PC-9 (cell line): ENCODE measurements at regions not wholly inside any gene's neighbourhood (a gene's known extent, or its start where the extent isn't known, plus 50 kb on each side); places are given as distances from the start of the nearest gene placed in this dataset.

Source experiments
- BruUV-seq: library from RNA; stranded (reverse); fragments of 400-500 nt; replicated peaks from 2 replicates; lab custom pipeline; 2021; lab: Mats Ljungman, UMichigan
- CTCF ChIA-PET: fragments of 300-600 bp; sonication (Branson Sonifier 250); formaldehyde crosslinking; loops from one replicate; lab custom pipeline; 2022; ENCODE audit warnings: antibody characterized with exemption; lab: Charles Lee
- POLR2A ChIA-PET: fragments of 300-600 bp; sonication (Branson Sonifier 250); formaldehyde crosslinking; loops from one replicate; lab custom pipeline; 2022; ENCODE audit warnings: antibody characterized with exemption; ENCODE audit not compliant: unreplicated experiment; lab: Charles Lee
- DNase-seq, 2 experiments: peaks; one replicate each; pipeline versions ENCODE4 v3.0.0 to v3.0.0-alpha.2; 2015 to 2022; ENCODE audit warnings: mixed read lengths in 1 of 2
- H2AFZ ChIP-seq: fragments of 200-600 bp; sonication (generic); 2 replicates; pipeline ENCODE4 v1.8.1; 2017; ENCODE audit warnings: antibody characterized with exemption
- H3F3A ChIP-seq: fragments of 200-600 bp; sonication (generic); 2 replicates; pipeline ENCODE4 v1.8.1; 2017; ENCODE audit warnings: antibody characterized with exemption, mild to moderate bottlenecking, low read depth; ENCODE audit not compliant: insufficient read depth
- H3K27ac ChIP-seq: fragments of 200-600 bp; sonication (generic); 2 replicates; pipeline ENCODE4 v1.6.1; 2016; ENCODE audit warnings: mixed run types
- H3K27me3 ChIP-seq: fragments of 200-600 bp; sonication (generic); 2 replicates; pipeline ENCODE4 v1.6.1; 2016; ENCODE audit warnings: low read depth, mixed run types; ENCODE audit not compliant: insufficient read depth
- H3K36me3 ChIP-seq: fragments of 200-600 bp; sonication (generic); 2 replicates; pipeline ENCODE4 v1.6.1; 2016; ENCODE audit warnings: low read depth, mixed run types
- H3K4me1 ChIP-seq: fragments of 200-600 bp; sonication (generic); replicated peaks from 2 replicates; pipeline ENCODE4 v1.6.1; 2016; ENCODE audit warnings: mixed run types; ENCODE audit not compliant: insufficient read depth
- H3K4me2 ChIP-seq: fragments of 200-600 bp; sonication (generic); 2 replicates; pipeline ENCODE4 v1.6.1; 2017; ENCODE audit warnings: mixed run types
- H3K4me3 ChIP-seq: fragments of 200-600 bp; sonication (generic); 2 replicates; pipeline ENCODE4 v1.6.1; 2016; ENCODE audit warnings: mixed run types
- H3K79me2 ChIP-seq: fragments of 200-600 bp; sonication (generic); 2 replicates; pipeline ENCODE4 v1.6.1; 2017; ENCODE audit warnings: low read depth, mixed run types
- H3K9me2 ChIP-seq: fragments of 200-600 bp; sonication (generic); 2 replicates; pipeline ENCODE4 v1.8.1; 2017; ENCODE audit warnings: mild to moderate bottlenecking; ENCODE audit not compliant: insufficient read depth
- H3K9me3 ChIP-seq: fragments of 200-600 bp; sonication (generic); 2 replicates; pipeline ENCODE4 v1.8.1; 2016; ENCODE audit warnings: low read depth; ENCODE audit not compliant: insufficient read depth
- H4K20me1 ChIP-seq: fragments of 200-600 bp; sonication (generic); 2 replicates; pipeline ENCODE4 v1.8.1; 2017; ENCODE audit not compliant: insufficient read depth
- CTCF ChIP-seq: fragments of 200-600 bp; sonication (generic); conservative IDR thresholded peaks from 2 replicates; pipeline ENCODE4 v1.6.1; 2017; ENCODE audit warnings: mixed run types, antibody characterized with exemption, mild to moderate bottlenecking, moderate library complexity
- EZH2 ChIP-seq: fragments of 200-600 bp; sonication (generic); IDR thresholded peaks from 2 replicates; pipeline ENCODE4 v1.8.0; 2017; ENCODE audit warnings: antibody characterized with exemption, low read depth
- intact Hi-C: fragments of 100-400 bp; cut with micrococcal nuclease; formaldehyde crosslinking; loops from one replicate; pipeline ENCODE4 v1.10.0; 2022; ENCODE audit not compliant: unreplicated experiment

- Histone ChIP-seq H3K27ac (no peak overlapping the region), H3K27me3 (no peaks in the 10 kb centered on the region), H3K79me2 (no peaks in the 10 kb centered on the region), H3K9me2 (no peaks in the 10 kb centered on the region), H3K4me3 (no peak overlapping the region), H3F3A (peaks cover under 1% of the 10 kb centered on the region; the same call in 1 of the 2 replicates), H3K36me3 (no peaks in the 10 kb centered on the region), H3K9me3 (peaks cover 14% of the 10 kb centered on the region; the same call in 1 of the 2 replicates), H4K20me1 (no peaks in the 10 kb centered on the region), H3K4me2 (no peak overlapping the region), H2AFZ (no peak overlapping the region), H3K4me1 (peaks cover 37% of the 10 kb centered on the region)
- no peak for TF ChIP-seq EZH2
- no peak for TF ChIP-seq CTCF
- no peak for DNase-seq
- BruUV-seq: no TSS peak
- CTCF ChIA-PET: no interaction called here
- intact Hi-C loops: loop anchor here (5.0 kb wide), 1 partner anchor 119 kb away; no protein-coding TSS in a partner anchor
- POLR2A ChIA-PET: interaction anchor here (0.6 kb wide), 1 partner anchor 45 kb away, joined by 3 read pairs; no protein-coding TSS in a partner anchor
Observed at GRCh38 chr2:234670806-234671205, 173.9 kb upstream of the ARL4C start.

- Histone ChIP-seq H4K20me1 (no peaks in the 10 kb centered on the region), H3K36me3 (no peaks in the 10 kb centered on the region), H3F3A (no peaks in the 10 kb centered on the region), H3K9me2 (no peaks in the 10 kb centered on the region), H3K4me1 (peaks cover 30% of the 10 kb centered on the region), H3K4me3 (no peak overlapping the region), H3K4me2 (0 out of 2 replicates have a peak overlapping the region, but pooled peaks have one; percentile 0), H3K27me3 (no peaks in the 10 kb centered on the region), H3K27ac (no peak overlapping the region), H2AFZ (no peak overlapping the region), H3K9me3 (peaks cover 14% of the 10 kb centered on the region; the same call in 1 of the 2 replicates), H3K79me2 (no peaks in the 10 kb centered on the region)
- ChIA-PET CTCF (interaction anchor here (0.8 kb wide), 1 partner anchor 125 kb away, joined by 3 read pairs; no protein-coding TSS in a partner anchor), POLR2A (interaction anchor here (0.6 to 0.7 kb wide), 4 partner anchors 10 to 375 kb away, joined by 3 to 7 read pairs (median 6); no protein-coding TSS in a partner anchor)
- peak; percentile 41 to 83 for DNase-seq
- no TSS peak for BruUV-seq
- TF ChIP-seq CTCF (no peak), EZH2 (no peak)
- intact Hi-C loops: loop anchor here (5.0 kb wide), 1 partner anchor 118 kb away; no protein-coding TSS in a partner anchor
Observed at GRCh38 chr2:234670052-234670451, 173.2 kb upstream of the ARL4C start.

GRCh38 chr2:234669621-234670020, 172.7 kb upstream of the ARL4C start:
- Histone ChIP-seq H3K4me3 (no peak overlapping the region), H3F3A (no peaks in the 10 kb centered on the region), H3K36me3 (no peaks in the 10 kb centered on the region), H2AFZ (no peak overlapping the region), H4K20me1 (no peaks in the 10 kb centered on the region), H3K4me1 (peaks cover 26% of the 10 kb centered on the region), H3K9me2 (no peaks in the 10 kb centered on the region), H3K27me3 (no peaks in the 10 kb centered on the region), H3K4me2 (0 out of 2 replicates have a peak overlapping the region, but pooled peaks have one; percentile 0), H3K79me2 (no peaks in the 10 kb centered on the region), H3K9me3 (peaks cover 14% of the 10 kb centered on the region; the same call in 1 of the 2 replicates), H3K27ac (no peak overlapping the region)
- TF ChIP-seq CTCF: peak; percentile 30; the same call in 1 of the 2 replicates
- no peak for TF ChIP-seq EZH2
- ChIA-PET CTCF (interaction anchor here (0.8 kb wide), 1 partner anchor 124 kb away, joined by 3 read pairs; no protein-coding TSS in a partner anchor), POLR2A (interaction anchor here (0.6 to 0.7 kb wide), 5 partner anchors 11 to 811 kb away, joined by 3 to 7 read pairs (median 5); no protein-coding TSS in a partner anchor)
- BruUV-seq: no TSS peak
- no peak for DNase-seq
- intact Hi-C loops: loop anchor here (5.0 kb wide), 1 partner anchor 117 kb away; no protein-coding TSS in a partner anchor
